Ovary (tissue), 7 donors: ENCODE measurements at regions not wholly inside any gene's neighbourhood (a gene's known extent, or its start where the extent isn't known, plus 50 kb on each side); places are given as distances from the start of the nearest gene placed in this dataset.

Source experiments
- DNase-seq, 5 donors: peaks; one replicate each; pipeline ENCODE4 v3.0.0-alpha.2; 2019 to 2020
- H3K27ac ChIP-seq, 2 donors: fragments of 200-600 bp; one replicate each; pipeline versions ENCODE4 v1.5.1 to v1.8.0; 2019 to 2022
- H3K27me3 ChIP-seq: fragments of 200-600 bp; one replicate; pipeline ENCODE4 v1.8.0; 2022
- H3K36me3 ChIP-seq: fragments of 200-600 bp; sonication (generic); one replicate; pipeline ENCODE4 v1.5.1; 2019
- H3K4me1 ChIP-seq: one replicate; pipeline ENCODE4 v1.8.1; 2013; ENCODE audit warnings: mild to moderate bottlenecking, moderate library complexity; ENCODE audit not compliant: insufficient read depth
- H3K4me3 ChIP-seq: fragments of 200-600 bp; sonication (generic); one replicate; pipeline ENCODE4 v1.5.1; 2017
- H3K9me3 ChIP-seq, 2 donors: fragments of 200-600 bp in 1 of 2; sonication (generic) in 1 of 2; one replicate each; pipeline versions ENCODE4 v1.5.1 to v1.8.1; 2013 to 2019; ENCODE audit warnings: mild to moderate bottlenecking in 1 of 2, moderate library complexity in 1 of 2
- EP300 ChIP-seq: sonication (generic); formaldehyde crosslinking; IDR thresholded peaks from one replicate; pipeline ENCODE4 v1.6.1; 2017; ENCODE audit warnings: antibody characterized with exemption
- POLR2A ChIP-seq: fragments of 450-650 bp; IDR thresholded peaks from one replicate; pipeline ENCODE4 v1.6.1; 2017; ENCODE audit warnings: antibody characterized with exemption, mild to moderate bottlenecking, moderate library complexity
- WGBS, 3 donors: extraction: QIAGEN DNeasy Blood & Tissue Kit in 1 of 3; methylation state at CpG; one replicate each; pipeline versions ENCODE4 v1.1.5 to v1.1.7; 2013 to 2017; 5-methylcytosine and 5-hydroxymethylcytosine counted together
- intact Hi-C, 4 donors: fragments of 100-400 bp; cut with DNase I; formaldehyde crosslinking; loops; one replicate each; pipeline versions ENCODE4 v1.11.0 to v1.15.1; 2022 to 2023
- TF ChIP-seq, protein P1 (sequence below), 3 donors: fragments of 450-650 bp in 2 of 3; fragments of 200-600 bp in 1 of 3; IDR thresholded peaks; one replicate each; pipeline versions ENCODE4 v1.5.1 to v1.8.0; 2016 to 2022; ENCODE audit warnings: antibody characterized with exemption in 3 of 3, mild to moderate bottlenecking in 1 of 3
- donor health status: DM: no; HTN: no; CAD: no; lungs with moderate emphysema.
- donor health status: DM: no; HTN: no; CAD: no.
- donor health status: Bipolar disorder and iron deficiency.
- donor health status: DM: no; HTN: no; CAD: no.
- donor health status: DM: yes; HTN: yes; CAD: no.

DNA sequence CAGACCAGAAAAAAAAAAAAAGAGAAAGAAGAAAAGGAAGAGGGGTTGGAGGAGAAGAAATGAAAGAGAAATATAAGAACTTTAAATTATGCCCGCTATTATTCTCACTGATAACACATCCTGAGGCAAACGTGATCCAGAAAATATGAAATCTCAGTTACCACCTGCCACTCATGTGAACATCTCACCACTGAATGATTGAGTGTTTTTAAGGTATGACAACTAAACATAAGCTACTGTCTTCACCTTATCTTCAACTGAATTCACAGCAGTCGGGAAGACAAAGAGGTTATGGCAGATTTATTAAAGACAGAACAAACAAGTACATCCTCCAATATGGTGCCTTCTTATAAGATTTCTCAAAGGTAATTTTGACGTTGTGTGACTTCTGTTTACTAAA is 327.9 kb downstream of the TMEM161B start:
- no peaks in the 10 kb centered on the region for H3K36me3 ChIP-seq
- intact Hi-C loops = no loop called here
- H3K27me3 ChIP-seq = no peaks in the 10 kb centered on the region
- H3K27ac ChIP-seq = no peak overlapping the region
- H3K4me3 ChIP-seq = no peak overlapping the region
- H3K9me3 ChIP-seq = no peaks in the 10 kb centered on the region
- DNase-seq = no peak
- H3K4me1 ChIP-seq = no peaks in the 10 kb centered on the region
- 53 to 61% (median 57%) methylated on average over 4 of the region's 4 CpGs for WGBS, 3 donors
- TF ChIP-seq EP300 = no peak

DNA sequence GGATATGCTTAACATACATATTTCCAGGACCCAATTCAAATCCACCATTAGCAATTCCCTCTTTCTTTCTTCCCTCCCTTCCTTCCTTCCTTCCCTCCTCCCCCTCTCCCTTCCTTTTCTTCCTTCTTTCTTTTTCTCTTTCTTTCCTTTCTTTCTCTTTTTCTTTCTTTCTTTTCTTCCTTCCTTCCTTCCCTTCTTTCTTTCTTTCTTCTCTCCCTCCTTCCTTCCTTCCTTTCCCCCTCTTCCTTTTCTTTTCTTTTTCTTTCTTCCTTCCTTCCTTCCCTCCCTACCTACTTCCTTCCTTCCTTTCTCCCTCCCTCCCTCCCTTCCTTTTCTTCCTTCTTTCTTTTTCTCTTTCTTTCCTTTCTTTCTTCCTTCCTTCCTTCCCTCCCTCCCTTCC is 332.0 kb downstream of the TMEM161B start:
- no peak overlapping the region for H3K27ac ChIP-seq
- intact Hi-C loops = no loop called here
- TF ChIP-seq POLR2A (no peak), EP300 (no peak)
- TF ChIP-seq, protein P1, sequence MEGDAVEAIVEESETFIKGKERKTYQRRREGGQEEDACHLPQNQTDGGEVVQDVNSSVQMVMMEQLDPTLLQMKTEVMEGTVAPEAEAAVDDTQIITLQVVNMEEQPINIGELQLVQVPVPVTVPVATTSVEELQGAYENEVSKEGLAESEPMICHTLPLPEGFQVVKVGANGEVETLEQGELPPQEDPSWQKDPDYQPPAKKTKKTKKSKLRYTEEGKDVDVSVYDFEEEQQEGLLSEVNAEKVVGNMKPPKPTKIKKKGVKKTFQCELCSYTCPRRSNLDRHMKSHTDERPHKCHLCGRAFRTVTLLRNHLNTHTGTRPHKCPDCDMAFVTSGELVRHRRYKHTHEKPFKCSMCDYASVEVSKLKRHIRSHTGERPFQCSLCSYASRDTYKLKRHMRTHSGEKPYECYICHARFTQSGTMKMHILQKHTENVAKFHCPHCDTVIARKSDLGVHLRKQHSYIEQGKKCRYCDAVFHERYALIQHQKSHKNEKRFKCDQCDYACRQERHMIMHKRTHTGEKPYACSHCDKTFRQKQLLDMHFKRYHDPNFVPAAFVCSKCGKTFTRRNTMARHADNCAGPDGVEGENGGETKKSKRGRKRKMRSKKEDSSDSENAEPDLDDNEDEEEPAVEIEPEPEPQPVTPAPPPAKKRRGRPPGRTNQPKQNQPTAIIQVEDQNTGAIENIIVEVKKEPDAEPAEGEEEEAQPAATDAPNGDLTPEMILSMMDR (IDR thresholded peaks at IDR 0.05) = no peak

DNA sequence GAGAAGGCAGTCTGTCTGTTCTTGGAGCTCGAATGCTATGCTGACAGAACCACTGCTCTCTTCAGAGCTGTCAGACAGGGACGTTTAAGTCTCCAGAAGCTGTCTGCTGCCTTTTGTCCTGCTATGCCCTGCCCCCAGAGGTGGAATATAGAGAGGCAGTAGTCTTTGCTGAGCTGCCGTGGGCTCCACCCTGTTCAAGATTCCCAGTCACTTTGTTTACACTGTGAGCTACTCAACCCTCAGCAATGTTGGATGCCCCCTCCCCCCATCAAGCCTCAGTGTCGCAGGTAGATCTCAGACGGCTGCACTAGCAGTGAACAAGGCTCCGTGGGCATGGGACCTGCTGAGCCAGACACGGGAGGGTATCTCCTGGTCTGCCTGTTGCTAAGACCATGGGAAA is 344.2 kb downstream of the TMEM161B start:
- Histone ChIP-seq H3K4me3 (no peak overlapping the region), H3K27ac (no peak overlapping the region), H3K9me3 (no peaks in the 10 kb centered on the region), H3K27me3 (no peaks in the 10 kb centered on the region), H3K4me1 (no peaks in the 10 kb centered on the region), H3K36me3 (no peaks in the 10 kb centered on the region)
- TF ChIP-seq POLR2A (no peak), EP300 (no peak)
- TF ChIP-seq, protein P1 (IDR thresholded peaks at IDR 0.05) = no peak
- no peak for DNase-seq
- WGBS, 3 donors = 52 to 56% (median 55%) methylated on average over 7 of the region's 7 CpGs
- intact Hi-C loops = no loop called here

More for the DNA sequence above, 332.0 kb downstream of the TMEM161B start:
- H3K9me3 ChIP-seq = no peaks in the 10 kb centered on the region
- H3K27me3 ChIP-seq = no peaks in the 10 kb centered on the region
- no peak overlapping the region for H3K4me3 ChIP-seq
- H3K4me1 ChIP-seq = no peaks in the 10 kb centered on the region
- no peaks in the 10 kb centered on the region for H3K36me3 ChIP-seq
- no peak for DNase-seq

DNA sequence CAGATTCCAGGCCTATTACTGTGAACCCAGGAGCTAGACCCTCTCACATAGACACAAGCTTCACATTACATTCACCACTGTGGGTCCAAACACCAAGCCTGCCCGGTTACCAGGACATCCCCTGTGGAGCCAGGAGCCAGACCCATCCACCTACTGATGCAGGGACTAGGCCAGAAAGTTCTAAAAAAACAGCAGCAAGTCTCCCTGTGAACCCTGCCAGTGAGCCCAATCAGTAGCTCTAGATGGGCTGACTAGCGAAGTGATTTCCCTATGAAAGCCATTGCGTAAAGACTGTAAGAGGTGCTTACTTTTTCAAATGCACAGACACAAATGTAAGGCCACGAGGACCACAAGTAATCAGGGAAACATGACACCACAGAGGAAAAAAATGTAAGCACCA is 352.3 kb downstream of the TMEM161B start:
- no peak for TF ChIP-seq EP300
- TF ChIP-seq, protein P1 (IDR thresholded peaks at IDR 0.05) = no peak
- no peak for TF ChIP-seq POLR2A
- Histone ChIP-seq H3K27me3 (no peaks in the 10 kb centered on the region), H3K4me3 (no peak overlapping the region), H3K4me1 (no peaks in the 10 kb centered on the region), H3K27ac (no peak overlapping the region), H3K9me3 (no peaks in the 10 kb centered on the region), H3K36me3 (no peaks in the 10 kb centered on the region)
- 76 to 78% (median 77%) methylated on average over 4 of the region's 4 CpGs for WGBS, 3 donors
- no peak for DNase-seq
- intact Hi-C loops = no loop called here

DNA sequence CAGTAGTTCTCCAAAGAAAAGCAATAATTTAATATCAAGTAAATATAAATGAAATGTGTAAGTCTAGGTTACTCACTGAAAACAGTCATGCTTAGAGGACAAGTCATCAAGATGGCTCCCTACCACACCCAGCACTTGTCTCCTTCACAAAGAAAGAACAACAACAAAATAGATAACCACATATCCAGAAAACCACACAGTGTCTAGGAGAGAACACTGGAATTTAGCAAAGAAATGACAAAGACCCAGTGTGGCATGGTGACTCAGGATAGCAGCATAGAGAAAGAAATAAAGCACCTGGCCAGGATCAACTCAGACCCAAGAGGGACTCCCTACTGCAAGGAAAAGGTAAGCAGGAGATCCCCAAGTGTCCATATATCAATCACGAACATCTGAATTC is 356.2 kb downstream of the TMEM161B start:
- TF ChIP-seq, protein P1 (IDR thresholded peaks at IDR 0.05) = no peak
- TF ChIP-seq EP300 (no peak), POLR2A (no peak)
- no peak for DNase-seq
- WGBS, 3 donors = 88 to 98% (median 95%) methylated on average over 1 of the region's 1 CpG
- no peaks in the 10 kb centered on the region for H3K4me1 ChIP-seq
- no peaks in the 10 kb centered on the region for H3K9me3 ChIP-seq
- intact Hi-C loops = no loop called here
- H3K27me3 ChIP-seq = no peaks in the 10 kb centered on the region
- no peak overlapping the region for H3K4me3 ChIP-seq
- no peak overlapping the region for H3K27ac ChIP-seq
- no peaks in the 10 kb centered on the region for H3K36me3 ChIP-seq
